GM08714 (cell line): ENCODE measurements at regions not wholly inside any gene's neighbourhood (a gene's known extent, or its start where the extent isn't known, plus 50 kb on each side); places are given as distances from the start of the nearest gene placed in this dataset.
"Not testable (repeated sequence)": the region's sequence is repeated elsewhere in the genome, so short reads cannot be mapped to it uniquely, and the experiment has no call there.

ENCODE experiments used
- H3K4me3 ChIP-seq: fragments of 200-500 bp; sonication (Bioruptor generic); 2 replicates; pipeline ENCODE4 v1.5.1; 2014; ENCODE audit warnings: mild to moderate bottlenecking, low read length, inconsistent platforms
- ZNF274 ChIP-seq: IDR thresholded peaks from 2 replicates; pipeline ENCODE4 v1.6.1; 2012; ENCODE audit warnings: mild to moderate bottlenecking, low read depth, low read length

- TF ChIP-seq ZNF274 = no peak
- no peak overlapping the region for H3K4me3 ChIP-seq
These were observed 793.7 kb downstream of the TRHDE start for GRCh38 chr12:73065913-73066312.

- H3K4me3 ChIP-seq = no peak overlapping the region
- no peak for TF ChIP-seq ZNF274
These were observed 795.4 kb downstream of the TRHDE start for GRCh38 chr12:73067616-73068015.

- TF ChIP-seq ZNF274 = no peak
- no peak overlapping the region for H3K4me3 ChIP-seq
These were observed 800.0 kb downstream of the TRHDE start for GRCh38 chr12:73072214-73072613.

- H3K4me3 ChIP-seq = no peak overlapping the region
These were observed 804.6 kb downstream of the TRHDE start for GRCh38 chr12:73076760-73077159.

GRCh38 chr12:73083736-73084135 is 811.6 kb downstream of the TRHDE start:
- TF ChIP-seq ZNF274 = no peak
- no peak overlapping the region for H3K4me3 ChIP-seq

More at GRCh38 chr12:73076760-73077159, 804.6 kb downstream of the TRHDE start:
- no peak for TF ChIP-seq ZNF274

- H3K4me3 ChIP-seq = no peak overlapping the region
- no peak for TF ChIP-seq ZNF274
These were observed 834.1 kb downstream of the TRHDE start for GRCh38 chr12:73106296-73106695.

- TF ChIP-seq ZNF274 = no peak
- H3K4me3 ChIP-seq = no peak overlapping the region
These were observed 834.7 kb downstream of the TRHDE start for GRCh38 chr12:73106896-73107295.

GRCh38 chr12:73110816-73111215 is 838.6 kb downstream of the TRHDE start:
- no peak for TF ChIP-seq ZNF274

GRCh38 chr12:73112035-73112816 is 840.1 kb downstream of the TRHDE start:
- no peak overlapping the region for H3K4me3 ChIP-seq
- no peak for TF ChIP-seq ZNF274

More at GRCh38 chr12:73110816-73111215, 838.6 kb downstream of the TRHDE start:
- no peak overlapping the region for H3K4me3 ChIP-seq

- TF ChIP-seq ZNF274 = no peak
- H3K4me3 ChIP-seq = no peak overlapping the region
These were observed 852.3 kb downstream of the TRHDE start for GRCh38 chr12:73124480-73124879.

GRCh38 chr12:73125148-73125547 is 853.0 kb downstream of the TRHDE start:
- no peak for TF ChIP-seq ZNF274
- no peak overlapping the region for H3K4me3 ChIP-seq

- H3K4me3 ChIP-seq = no peak overlapping the region
- no peak for TF ChIP-seq ZNF274
These were observed 864.2 kb downstream of the TRHDE start for GRCh38 chr12:73136386-73136785.

GRCh38 chr12:73139642-73140041 is 867.5 kb downstream of the TRHDE start:
- not testable (repeated sequence) for H3K4me3 ChIP-seq

GRCh38 chr12:73158341-73158740 is 886.2 kb downstream of the TRHDE start:
- no peak for TF ChIP-seq ZNF274
- H3K4me3 ChIP-seq = no peak overlapping the region

GRCh38 chr12:73159954-73160353 is 887.8 kb downstream of the TRHDE start:
- H3K4me3 ChIP-seq = no peak overlapping the region
- no peak for TF ChIP-seq ZNF274

- no peak for TF ChIP-seq ZNF274
- H3K4me3 ChIP-seq = no peak overlapping the region
These were observed 889.8 kb downstream of the TRHDE start for GRCh38 chr12:73161970-73162369.
